ENCODE measurements at regions not wholly inside any gene's neighbourhood (a gene's known extent, or its start where the extent isn't known, plus 50 kb on each side); places are given as distances from the start of the nearest gene placed in this dataset.

- Histone ChIP-seq H3K36me3 (replicated peaks; ENCODE audit: insufficient read depth, low read depth) (no peaks in the 10 kb centered on the region), H2AFZ (no peak overlapping the region), H3K4me1 (ENCODE audit: insufficient read depth) (no peaks in the 10 kb centered on the region), H3K9me3 (ENCODE audit: low read depth) (no peaks in the 10 kb centered on the region), H3K9me2 (replicated peaks; ENCODE audit: insufficient read depth) (no peaks in the 10 kb centered on the region), H3K79me2 (no peaks in the 10 kb centered on the region), H3K4me2 (no peak overlapping the region), H4K20me1 (ENCODE audit: insufficient read depth, poor library complexity, severe bottlenecking) (no peaks in the 10 kb centered on the region), H3K27ac (no peak overlapping the region), H3K27me3 (no peaks in the 10 kb centered on the region), H3K4me3 (no peak overlapping the region)
- no peak for TF ChIP-seq CTCF (IDR thresholded peaks at IDR 0.05; ENCODE audit: poor library complexity)
- 94% methylated on average over 16 of the region's 16 CpGs for WGBS (ENCODE audit: low lambda C conversion rate, missing lambda C conversion rate)
- no peak for DNase-seq (ENCODE audit: low spot score)
Observed at GRCh38 chr5:173793648-173794548, 94.3 kb upstream of the CPEB4 start.

- H4K20me1 ChIP-seq (ENCODE audit: insufficient read depth, poor library complexity, severe bottlenecking) = no peaks in the 10 kb centered on the region
- no peaks in the 10 kb centered on the region for H3K27me3 ChIP-seq
- no peak overlapping the region for H3K4me2 ChIP-seq
- TF ChIP-seq EZH2phosphoT487 (IDR thresholded peaks at IDR 0.05; ENCODE audit: low read depth, severe bottlenecking, unreplicated experiment) (no peak), CTCF (IDR thresholded peaks at IDR 0.05; ENCODE audit: poor library complexity) (no peak), EZH2 (IDR thresholded peaks at IDR 0.05; ENCODE audit: borderline replicate concordance) (no peak)
- 93% methylated on average over 10 of the region's 10 CpGs for WGBS (ENCODE audit: low lambda C conversion rate, missing lambda C conversion rate)
- H3K36me3 ChIP-seq (replicated peaks; ENCODE audit: insufficient read depth, low read depth) = no peaks in the 10 kb centered on the region
- no peaks in the 10 kb centered on the region for H3K9me3 ChIP-seq (ENCODE audit: low read depth)
- H3K27ac ChIP-seq = no peak overlapping the region
- H3K79me2 ChIP-seq = no peaks in the 10 kb centered on the region
- H3K9me2 ChIP-seq (replicated peaks; ENCODE audit: insufficient read depth) = no peaks in the 10 kb centered on the region
- DNase-seq (ENCODE audit: low spot score) = no peak
- no peak overlapping the region for H3K4me3 ChIP-seq
- no peaks in the 10 kb centered on the region for H3K4me1 ChIP-seq (ENCODE audit: insufficient read depth)
- H2AFZ ChIP-seq = no peak overlapping the region
Observed at GRCh38 chr5:173794901-173795416, 93.2 kb upstream of the CPEB4 start.

- H4K20me1 ChIP-seq (ENCODE audit: insufficient read depth, poor library complexity, severe bottlenecking) = no peaks in the 10 kb centered on the region
- WGBS (ENCODE audit: low lambda C conversion rate, missing lambda C conversion rate) = 64% methylated on average over 1 of the region's 1 CpG
- H3K4me2 ChIP-seq = no peak overlapping the region
- no peak overlapping the region for H2AFZ ChIP-seq
- H3K4me3 ChIP-seq = no peak overlapping the region
- TF ChIP-seq EZH2 (IDR thresholded peaks at IDR 0.05; ENCODE audit: borderline replicate concordance) (no peak), EZH2phosphoT487 (IDR thresholded peaks at IDR 0.05; ENCODE audit: low read depth, severe bottlenecking, unreplicated experiment) (no peak), CTCF (IDR thresholded peaks at IDR 0.05; ENCODE audit: poor library complexity) (no peak)
- H3K27ac ChIP-seq = no peak overlapping the region
- no peaks in the 10 kb centered on the region for H3K79me2 ChIP-seq
- H3K4me1 ChIP-seq (ENCODE audit: insufficient read depth) = no peaks in the 10 kb centered on the region
- H3K27me3 ChIP-seq = no peaks in the 10 kb centered on the region
- H3K9me3 ChIP-seq (ENCODE audit: low read depth) = no peaks in the 10 kb centered on the region
- H3K9me2 ChIP-seq (replicated peaks; ENCODE audit: insufficient read depth) = no peaks in the 10 kb centered on the region
- DNase-seq (ENCODE audit: low spot score) = peak; percentile 20
- H3K36me3 ChIP-seq (replicated peaks; ENCODE audit: insufficient read depth, low read depth) = no peaks in the 10 kb centered on the region
Observed at GRCh38 chr5:173795601-173796000, 92.5 kb upstream of the CPEB4 start.

All from hepatocyte (in vitro differentiated cells).